ENCODE measurements at regions not wholly inside any gene's neighbourhood (a gene's known extent, or its start where the extent isn't known, plus 50 kb on each side); places are given as distances from the start of the nearest gene placed in this dataset.
"Not testable (repeated sequence)": the region's sequence is repeated elsewhere in the genome, so short reads cannot be mapped to it uniquely, and the experiment has no call there.

DNA sequence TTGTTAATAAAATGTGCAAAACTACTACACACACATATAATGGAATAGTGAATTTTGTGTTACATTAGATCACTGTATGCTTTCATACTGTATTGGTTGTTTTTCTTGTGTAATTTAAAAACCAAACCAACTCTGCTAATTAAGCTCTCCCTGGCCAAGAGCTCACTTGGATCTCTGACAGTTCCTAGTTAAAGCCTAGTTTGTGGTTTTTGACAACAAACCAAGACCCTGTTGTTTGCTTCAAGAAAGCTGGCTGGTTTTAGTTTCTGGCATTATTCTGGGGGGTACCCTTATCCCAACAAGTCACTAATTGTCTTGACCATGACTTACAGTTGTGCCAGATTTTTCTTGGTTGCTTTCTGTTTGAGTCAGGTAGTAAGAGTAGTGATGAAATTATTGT is 121.4 kb upstream of the CXorf66 start:
- no peak for DNase-seq
- H3K27me3 ChIP-seq = peaks cover 0 to 14% (median 4%) of the 10 kb centered on the region in 4 donors
- TF ChIP-seq, protein P1, sequence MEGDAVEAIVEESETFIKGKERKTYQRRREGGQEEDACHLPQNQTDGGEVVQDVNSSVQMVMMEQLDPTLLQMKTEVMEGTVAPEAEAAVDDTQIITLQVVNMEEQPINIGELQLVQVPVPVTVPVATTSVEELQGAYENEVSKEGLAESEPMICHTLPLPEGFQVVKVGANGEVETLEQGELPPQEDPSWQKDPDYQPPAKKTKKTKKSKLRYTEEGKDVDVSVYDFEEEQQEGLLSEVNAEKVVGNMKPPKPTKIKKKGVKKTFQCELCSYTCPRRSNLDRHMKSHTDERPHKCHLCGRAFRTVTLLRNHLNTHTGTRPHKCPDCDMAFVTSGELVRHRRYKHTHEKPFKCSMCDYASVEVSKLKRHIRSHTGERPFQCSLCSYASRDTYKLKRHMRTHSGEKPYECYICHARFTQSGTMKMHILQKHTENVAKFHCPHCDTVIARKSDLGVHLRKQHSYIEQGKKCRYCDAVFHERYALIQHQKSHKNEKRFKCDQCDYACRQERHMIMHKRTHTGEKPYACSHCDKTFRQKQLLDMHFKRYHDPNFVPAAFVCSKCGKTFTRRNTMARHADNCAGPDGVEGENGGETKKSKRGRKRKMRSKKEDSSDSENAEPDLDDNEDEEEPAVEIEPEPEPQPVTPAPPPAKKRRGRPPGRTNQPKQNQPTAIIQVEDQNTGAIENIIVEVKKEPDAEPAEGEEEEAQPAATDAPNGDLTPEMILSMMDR (IDR thresholded peaks at IDR 0.05) = no peak
- TF ChIP-seq POLR2A (IDR thresholded peaks at IDR 0.05) = no peak
- H3K9me3 ChIP-seq = no peaks in the 10 kb centered on the region
- no peak overlapping the region for H3K27ac ChIP-seq
- intact Hi-C loops (cut with DNase I) = no loop called here
- H3K36me3 ChIP-seq = no peaks in the 10 kb centered on the region
- H3K4me3 ChIP-seq = no peak overlapping the region
- H3K4me1 ChIP-seq = peaks cover 0 to 4% (median 0%) of the 10 kb centered on the region in 3 donors

DNA sequence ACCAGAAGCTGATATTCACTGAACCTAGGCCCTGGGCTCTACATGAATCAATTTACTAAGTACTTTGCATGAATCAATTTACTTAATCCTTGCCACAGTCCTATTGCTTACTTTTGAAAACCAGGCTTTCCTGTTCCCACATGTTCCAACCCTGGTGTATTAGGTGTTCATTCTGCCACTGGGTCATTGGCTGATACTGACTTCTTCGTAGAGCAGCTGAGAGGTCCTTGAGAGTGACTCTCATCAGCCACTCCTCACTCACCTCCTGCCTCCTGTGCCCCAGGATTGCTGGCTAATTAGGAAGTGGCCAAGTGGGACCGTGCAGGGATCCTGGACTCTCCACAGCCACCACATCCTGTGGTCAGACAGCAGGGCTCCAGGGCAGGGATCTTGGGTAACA is 109.5 kb upstream of the CXorf66 start:
- H3K9me3 ChIP-seq; DNase-seq; H3K27me3 ChIP-seq; H3K36me3 ChIP-seq; H3K27ac ChIP-seq; H3K4me3 ChIP-seq; intact Hi-C loops (cut with DNase I); H3K4me1 ChIP-seq: not testable (repeated sequence)
- WGBS, 2 donors = no CpG with 5 or more reads among the region's 2 CpGs

DNA sequence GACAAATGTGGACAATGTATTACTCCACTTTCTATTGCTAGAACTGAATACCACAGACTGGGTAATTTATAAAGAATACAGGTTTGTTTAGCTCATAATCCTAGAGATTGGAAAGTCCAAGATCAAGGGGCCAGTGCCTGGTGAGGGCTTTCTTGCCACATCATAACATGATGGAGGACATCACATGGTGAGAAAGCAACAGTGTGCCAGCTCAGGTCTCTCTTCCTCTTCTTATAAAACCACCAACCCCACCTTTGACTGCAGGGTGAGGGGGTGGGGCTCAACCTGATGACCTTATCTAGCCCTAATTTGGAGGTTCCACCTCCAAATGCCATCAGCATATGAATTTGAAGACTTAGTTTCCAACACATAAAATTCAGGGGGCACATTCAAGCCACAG is 105.7 kb upstream of the CXorf66 start:
- no peaks in the 10 kb centered on the region for H3K36me3 ChIP-seq
- TF ChIP-seq, protein P1 (IDR thresholded peaks at IDR 0.05) = no peak
- no peak for TF ChIP-seq POLR2A (IDR thresholded peaks at IDR 0.05)
- no peaks in the 10 kb centered on the region for H3K4me1 ChIP-seq
- no peaks in the 10 kb centered on the region for H3K9me3 ChIP-seq
- no peak for DNase-seq
- intact Hi-C loops (cut with DNase I) = no loop called here
- H3K27me3 ChIP-seq = no peaks in the 10 kb centered on the region
- no peak overlapping the region for H3K27ac ChIP-seq
- no peak overlapping the region for H3K4me3 ChIP-seq

DNA sequence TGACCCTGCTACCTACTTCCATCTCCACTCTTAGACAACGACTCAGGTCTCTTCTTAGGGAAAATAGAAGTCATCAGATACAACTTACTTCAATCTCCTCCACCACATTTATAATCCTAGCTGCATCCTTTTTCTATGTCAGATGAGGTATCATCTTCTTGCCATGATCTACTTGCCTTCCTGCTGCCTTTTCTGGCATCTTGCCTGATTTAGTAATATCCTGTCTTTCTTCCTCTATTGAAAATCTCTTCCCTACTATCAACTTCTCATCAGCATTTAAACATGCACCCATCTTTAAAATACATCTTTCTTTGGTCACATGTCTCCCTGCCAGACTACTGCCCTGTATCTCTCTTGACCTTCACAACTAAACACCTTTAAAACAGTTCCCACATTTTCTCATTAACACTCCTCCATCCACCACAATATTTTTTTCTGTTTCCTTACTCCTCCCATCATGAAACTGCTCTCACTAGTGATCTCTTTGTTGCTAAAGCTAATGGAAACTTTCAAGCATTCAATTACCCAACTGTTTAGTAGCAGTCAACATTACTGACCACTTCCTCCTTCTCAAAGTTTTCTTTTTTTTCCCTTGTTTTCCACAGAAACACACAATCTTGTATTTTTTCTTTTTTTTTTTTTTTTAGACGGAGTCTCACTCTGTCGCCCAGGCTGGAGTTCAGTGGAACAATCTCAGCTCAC is 100.8 kb upstream of the CXorf66 start:
- H3K27me3 ChIP-seq = no peaks in the 10 kb centered on the region
- no peak overlapping the region for H3K27ac ChIP-seq
- no peaks in the 10 kb centered on the region for H3K9me3 ChIP-seq
- no peak for DNase-seq
- no peaks in the 10 kb centered on the region for H3K36me3 ChIP-seq
- TF ChIP-seq POLR2A (IDR thresholded peaks at IDR 0.05) = no peak
- TF ChIP-seq, protein P1 (IDR thresholded peaks at IDR 0.05) = no peak
- 64 to 70% methylated on average over 3 of the region's 3 CpGs for WGBS, 2 donors
- H3K4me1 ChIP-seq = no peaks in the 10 kb centered on the region
- intact Hi-C loops (cut with DNase I) = no loop called here
- no peak overlapping the region for H3K4me3 ChIP-seq

DNA sequence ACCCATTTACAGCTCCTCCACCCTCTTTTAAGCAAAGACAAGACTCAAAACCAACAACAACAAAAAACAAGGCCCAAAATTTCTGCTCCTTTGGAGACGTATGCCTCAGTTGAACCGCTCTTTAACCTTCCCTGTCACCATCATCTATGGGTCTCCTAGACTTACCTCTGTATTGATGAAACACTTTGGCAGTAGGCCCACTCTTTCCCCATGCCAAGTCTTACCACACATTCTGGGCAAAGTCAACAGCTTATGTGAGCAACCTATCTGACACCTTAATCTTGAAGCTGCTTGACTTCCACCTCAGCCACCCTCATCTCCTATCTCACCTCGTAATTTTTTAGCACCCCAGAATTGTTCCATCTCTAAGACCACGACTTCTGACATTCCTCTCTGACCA is 99.7 kb upstream of the CXorf66 start:
- intact Hi-C loops (cut with DNase I) = no loop called here
- no peak for DNase-seq
- no peaks in the 10 kb centered on the region for H3K9me3 ChIP-seq
- no peaks in the 10 kb centered on the region for H3K27me3 ChIP-seq
- no peak overlapping the region for H3K27ac ChIP-seq
- TF ChIP-seq, protein P1 (IDR thresholded peaks at IDR 0.05) = no peak
- TF ChIP-seq POLR2A (IDR thresholded peaks at IDR 0.05) = no peak
- 21 to 36% methylated on average over 4 of the region's 4 CpGs for WGBS, 2 donors
- no peak overlapping the region for H3K4me3 ChIP-seq
- H3K36me3 ChIP-seq = no peaks in the 10 kb centered on the region
- H3K4me1 ChIP-seq = no peaks in the 10 kb centered on the region

DNA sequence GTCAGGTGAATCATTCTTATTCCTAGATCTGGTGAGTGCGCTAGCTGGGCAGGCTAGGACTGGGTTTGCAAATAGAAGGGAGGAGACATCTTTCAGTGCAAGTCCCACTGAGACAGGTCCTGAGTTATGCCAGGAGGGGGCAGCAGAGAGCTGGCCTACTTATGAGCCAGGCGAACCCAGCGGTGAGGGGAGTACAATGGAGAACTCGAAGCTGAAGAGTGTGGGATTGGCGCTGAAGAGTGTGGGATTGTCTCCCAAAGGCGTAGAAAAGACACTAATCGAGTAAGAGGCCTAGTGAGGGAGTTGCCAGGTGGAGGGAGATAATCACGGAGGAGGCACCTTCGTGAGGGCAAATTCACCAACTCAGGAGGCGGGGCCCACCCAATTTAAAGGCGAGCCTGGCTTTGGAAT is 91.7 kb upstream of the CXorf66 start:
- Histone ChIP-seq H3K4me3 (no peak overlapping the region), H3K27ac (no peak overlapping the region), H3K27me3 (no peaks in the 10 kb centered on the region), H3K9me3 (no peaks in the 10 kb centered on the region), H3K36me3 (no peaks in the 10 kb centered on the region), H3K4me1 (no peaks in the 10 kb centered on the region)
- 23 to 31% methylated on average over 8 to 11 of the region's 11 CpGs for WGBS, 2 donors
- no peak for DNase-seq
- intact Hi-C loops (cut with DNase I) = no loop called here
- TF ChIP-seq, protein P1 (IDR thresholded peaks at IDR 0.05) = peak; percentile 46 to 75 (median 58)
- no peak for TF ChIP-seq POLR2A (IDR thresholded peaks at IDR 0.05)

Measured in esophagus squamous epithelium (tissue), 5 donors.